NOMO-1 treated with DMSO at 0.1 percent for 48 hours (cell line): ENCODE measurements at regions not wholly inside any gene's neighbourhood (a gene's known extent, or its start where the extent isn't known, plus 50 kb on each side); places are given as distances from the start of the nearest gene placed in this dataset.

Experiments used
- DNase-seq: peaks from one replicate; lab custom pipeline; 2025; ENCODE audit not compliant: unreplicated experiment; lab: John Stamatoyannopoulos, UW

DNA sequence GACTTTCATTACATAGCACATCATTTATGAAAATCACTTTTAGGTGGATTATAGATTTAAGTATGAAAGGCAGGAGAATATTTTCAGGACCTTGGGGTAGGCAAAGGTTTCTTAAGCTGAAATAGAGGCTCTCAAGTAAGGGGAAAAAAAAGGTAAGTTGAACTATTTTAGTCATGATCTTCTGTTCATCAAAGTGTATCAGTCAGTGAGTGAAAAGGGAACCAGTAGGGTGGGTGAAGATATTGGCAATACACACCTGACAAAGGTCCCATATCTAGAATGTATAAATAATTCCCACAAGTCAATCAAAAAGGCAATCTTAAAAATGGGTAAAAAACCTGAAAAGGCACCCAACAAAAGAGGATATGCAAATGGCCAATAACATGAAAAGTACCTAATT, 218.6 kb downstream of the KLF13 start:
- no peak for DNase-seq

GRCh38 chr15:31550211-31550977, 223.8 kb downstream of the KLF13 start:
- no peak for DNase-seq

- DNase-seq, result no peak
These were observed 224.7 kb downstream of the KLF13 start for GRCh38 chr15:31551323-31551722.

GRCh38 chr15:31552482-31553099, 226.0 kb downstream of the KLF13 start:
- DNase-seq, result no peak

DNA sequence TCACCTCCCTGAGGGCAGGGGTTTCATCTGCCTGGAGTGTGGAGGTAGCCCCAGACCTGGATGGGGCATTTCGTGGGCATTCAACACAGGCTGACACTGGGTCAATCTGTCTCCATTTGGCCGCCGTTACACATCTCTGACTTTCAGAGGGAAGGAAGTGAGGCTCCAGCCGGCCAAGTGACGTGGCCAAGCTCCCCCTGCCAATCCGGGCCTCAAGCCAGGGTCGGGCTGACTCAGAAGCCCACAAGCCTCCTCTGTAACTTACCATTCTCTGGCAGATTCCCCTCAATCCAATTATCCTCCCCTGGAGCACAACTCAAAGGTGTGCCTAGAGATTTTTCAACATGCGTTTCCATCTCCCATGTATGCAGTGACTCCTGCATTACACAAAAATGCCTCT, 227.6 kb downstream of the KLF13 start:
- no peak for DNase-seq

GRCh38 chr15:31555022-31555421, 228.4 kb downstream of the KLF13 start:
- no peak for DNase-seq

GRCh38 chr15:31556494-31557150, 230.0 kb downstream of the KLF13 start:
- no peak for DNase-seq

DNA sequence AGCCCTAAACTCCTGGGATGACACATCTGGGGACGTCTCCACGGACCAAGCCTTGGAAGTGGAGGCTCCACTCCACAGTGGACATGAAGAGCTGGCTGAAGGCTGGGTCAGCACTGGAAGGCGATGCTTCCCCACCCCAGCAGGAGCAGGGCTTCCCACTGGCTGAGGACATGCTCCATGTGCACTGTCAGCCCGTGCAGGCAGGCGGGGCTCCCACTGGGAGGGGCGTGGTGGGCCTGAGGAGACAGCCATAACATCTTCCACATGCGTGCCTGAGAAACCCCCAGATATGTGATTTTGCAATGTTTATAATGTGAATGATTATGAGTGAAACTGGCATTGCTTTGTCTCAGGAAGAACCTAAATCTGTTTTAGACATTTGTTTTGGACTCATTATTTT, 231.3 kb downstream of the KLF13 start:
- DNase-seq, result no peak

- DNase-seq, result no peak
These were observed 232.2 kb downstream of the KLF13 start for GRCh38 chr15:31558840-31559239.

GRCh38 chr15:31559786-31560185, 233.2 kb downstream of the KLF13 start:
- DNase-seq, result no peak

- DNase-seq, result no peak
These were observed 234.0 kb downstream of the KLF13 start for GRCh38 chr15:31560643-31561042.

DNA sequence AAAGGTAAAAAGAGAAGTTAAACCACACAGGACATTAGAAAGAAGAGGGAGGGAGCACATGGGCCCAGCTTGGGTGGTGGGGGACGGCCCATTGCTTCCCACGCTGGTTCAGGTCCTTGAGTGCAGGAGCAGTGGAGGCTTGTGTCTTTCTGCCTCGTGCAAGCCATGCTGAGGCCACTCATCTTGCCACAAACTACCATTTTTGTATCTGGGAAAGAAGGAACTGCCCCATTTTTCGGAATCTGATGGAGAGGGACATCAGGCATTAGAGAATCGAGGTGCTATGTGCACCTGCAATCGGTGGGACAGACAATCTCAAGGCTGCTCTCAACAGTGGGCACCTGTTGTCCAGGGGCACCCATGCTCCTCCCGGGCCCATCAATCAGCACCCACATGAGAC, 234.5 kb downstream of the KLF13 start:
- DNase-seq, result no peak

DNA sequence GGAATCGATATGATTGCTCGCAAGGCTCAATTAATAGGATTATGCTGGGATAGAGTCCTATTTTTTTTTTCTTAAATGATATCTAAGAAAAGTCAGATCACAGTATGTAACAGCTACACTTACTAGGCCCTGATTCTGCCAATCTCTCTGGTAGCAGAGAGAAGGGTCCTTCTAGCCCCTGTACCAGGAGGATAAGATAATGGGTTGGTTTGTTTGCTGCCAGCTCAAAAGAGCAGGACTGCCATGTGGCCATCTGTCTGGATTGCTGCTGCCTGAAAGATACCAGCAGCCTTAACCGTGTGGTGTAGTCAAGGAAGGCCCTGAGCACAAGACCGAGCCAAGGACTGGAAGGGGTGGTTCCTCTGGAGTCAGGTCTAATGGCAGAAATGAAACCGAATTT, 236.4 kb downstream of the KLF13 start:
- DNase-seq, result no peak

DNA sequence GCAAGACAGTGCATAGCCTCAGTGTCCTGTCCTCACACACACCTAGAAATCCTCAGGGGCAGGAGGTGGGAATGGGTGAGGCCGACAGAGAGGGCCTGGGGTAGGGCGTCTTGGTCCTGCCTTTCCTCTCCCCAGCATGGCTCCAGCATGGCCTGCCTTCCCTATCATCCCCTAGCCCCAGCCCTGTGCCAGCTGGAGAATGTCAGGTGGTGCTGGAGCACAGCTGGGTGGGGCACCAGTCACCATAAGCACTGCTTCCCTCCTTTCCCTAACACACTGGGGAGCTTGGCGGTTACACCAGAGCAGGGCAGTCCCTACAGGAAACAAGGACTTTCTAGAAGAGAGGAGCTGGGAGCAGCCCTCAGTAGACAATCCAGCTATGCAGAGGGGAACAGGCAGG, 236.8 kb downstream of the KLF13 start:
- no peak for DNase-seq

GRCh38 chr15:31567861-31568260, 241.2 kb downstream of the KLF13 start:
- no peak for DNase-seq

DNA sequence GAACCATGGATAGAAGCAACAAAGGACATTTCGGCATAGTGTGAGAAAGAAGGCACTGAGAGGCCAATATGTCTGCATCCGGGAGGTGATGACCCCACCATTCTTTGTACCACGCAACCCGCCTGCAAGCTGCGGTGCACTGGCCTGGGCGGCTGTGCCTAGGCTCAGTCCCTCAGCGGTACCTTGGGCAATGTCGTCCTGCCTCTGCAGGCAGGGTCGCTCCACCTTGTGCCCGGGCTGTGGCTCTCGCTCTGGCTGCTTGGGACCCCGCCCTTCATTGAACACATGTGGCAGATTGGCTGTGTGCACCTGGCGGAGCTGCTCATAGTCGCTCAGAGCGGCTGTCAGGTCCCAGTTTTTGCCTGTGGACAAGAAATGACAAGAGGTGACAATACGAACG, 243.2 kb downstream of the KLF13 start:
- no peak for DNase-seq

GRCh38 chr15:31570591-31570990, 244.0 kb downstream of the KLF13 start:
- DNase-seq, result no peak

- peak; percentile 4 for DNase-seq
These were observed 245.0 kb downstream of the KLF13 start for GRCh38 chr15:31571676-31572075.

- no peak for DNase-seq
These were observed 247.1 kb downstream of the KLF13 start for GRCh38 chr15:31573759-31574158.

- DNase-seq, result no peak
These were observed 248.1 kb downstream of the KLF13 start for GRCh38 chr15:31574766-31575165.

GRCh38 chr15:31577108-31577507, 250.5 kb downstream of the KLF13 start:
- no peak for DNase-seq

GRCh38 chr15:31579282-31579681, 252.6 kb downstream of the KLF13 start:
- no peak for DNase-seq
